Stimulated activated CD8-positive, alpha-beta memory T cell treated with anti-CD3 and anti-CD28 coated beads, Interleukin-4, amount 100 ng/mL, for 4 hours (primary cell): ENCODE measurements at regions not wholly inside any gene's neighbourhood (a gene's known extent, or its start where the extent isn't known, plus 50 kb on each side); places are given as distances from the start of the nearest gene placed in this dataset.
"Not testable (repeated sequence)": the region's sequence is repeated elsewhere in the genome, so short reads cannot be mapped to it uniquely, and the experiment has no call there.

Experiments
- DNase-seq, 2 donors: peaks; one replicate each; pipeline ENCODE4 v3.0.0-alpha.2; 2020; ENCODE audit warnings: low read depth in 2 of 2, low spot score in 1 of 2

DNA sequence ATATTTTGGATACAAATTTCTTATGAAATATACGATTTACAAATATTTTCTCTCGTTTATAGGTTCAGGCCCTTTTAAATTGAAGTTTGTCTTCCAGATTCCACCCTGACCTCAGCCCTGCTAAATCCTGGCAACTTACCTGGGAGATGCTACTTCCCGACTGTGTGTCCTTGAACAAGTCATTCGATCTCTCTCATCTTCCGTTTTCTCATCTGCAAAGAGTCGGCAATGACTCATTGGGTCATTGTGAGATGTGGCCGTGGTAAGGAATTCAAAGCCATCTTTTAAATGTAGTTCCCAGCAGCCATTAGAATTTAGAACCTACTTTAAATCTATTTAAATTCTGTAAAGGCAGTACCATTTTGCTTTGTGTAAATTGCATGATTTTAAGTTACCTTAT lies 72.5 kb downstream of the LHX2 start:
- DNase-seq = no peak

DNA sequence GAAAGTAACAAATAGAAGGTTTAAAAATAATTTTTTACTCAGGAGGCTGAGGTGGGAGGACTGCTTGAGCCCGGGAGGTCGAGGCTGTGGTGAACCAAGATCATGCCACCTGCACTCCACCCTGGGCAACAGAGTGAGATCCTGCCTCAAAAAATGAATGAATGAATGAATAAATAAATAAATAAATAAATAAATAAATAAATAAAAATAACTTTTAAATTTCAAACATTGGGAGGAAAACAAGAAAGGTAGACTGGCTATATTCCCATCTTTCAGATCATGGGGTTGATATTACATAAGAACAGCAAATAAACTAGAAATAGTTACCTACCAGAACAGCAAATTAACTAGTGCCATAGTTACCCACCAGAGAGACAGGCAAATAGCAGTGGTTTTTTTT lies 75.7 kb downstream of the LHX2 start:
- no peak for DNase-seq

DNA sequence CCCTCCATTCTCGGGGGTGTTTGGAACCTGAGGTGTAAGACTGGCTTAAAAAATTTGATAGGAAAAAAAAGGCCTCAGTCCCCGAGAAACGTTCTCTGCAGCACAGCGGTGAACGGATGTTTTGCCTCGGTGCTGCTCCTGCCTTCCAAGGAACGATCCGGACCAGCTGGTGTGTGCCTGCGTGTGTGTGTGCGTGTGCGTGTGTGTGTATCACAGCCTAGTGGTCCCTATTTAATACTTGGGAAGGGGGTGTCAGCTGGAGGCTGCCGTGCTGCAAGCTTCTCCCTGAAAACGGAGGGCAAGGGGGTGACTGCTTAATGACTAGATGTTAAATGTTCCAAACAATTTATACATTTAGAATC lies 76.9 kb downstream of the LHX2 start:
- DNase-seq = no peak

DNA sequence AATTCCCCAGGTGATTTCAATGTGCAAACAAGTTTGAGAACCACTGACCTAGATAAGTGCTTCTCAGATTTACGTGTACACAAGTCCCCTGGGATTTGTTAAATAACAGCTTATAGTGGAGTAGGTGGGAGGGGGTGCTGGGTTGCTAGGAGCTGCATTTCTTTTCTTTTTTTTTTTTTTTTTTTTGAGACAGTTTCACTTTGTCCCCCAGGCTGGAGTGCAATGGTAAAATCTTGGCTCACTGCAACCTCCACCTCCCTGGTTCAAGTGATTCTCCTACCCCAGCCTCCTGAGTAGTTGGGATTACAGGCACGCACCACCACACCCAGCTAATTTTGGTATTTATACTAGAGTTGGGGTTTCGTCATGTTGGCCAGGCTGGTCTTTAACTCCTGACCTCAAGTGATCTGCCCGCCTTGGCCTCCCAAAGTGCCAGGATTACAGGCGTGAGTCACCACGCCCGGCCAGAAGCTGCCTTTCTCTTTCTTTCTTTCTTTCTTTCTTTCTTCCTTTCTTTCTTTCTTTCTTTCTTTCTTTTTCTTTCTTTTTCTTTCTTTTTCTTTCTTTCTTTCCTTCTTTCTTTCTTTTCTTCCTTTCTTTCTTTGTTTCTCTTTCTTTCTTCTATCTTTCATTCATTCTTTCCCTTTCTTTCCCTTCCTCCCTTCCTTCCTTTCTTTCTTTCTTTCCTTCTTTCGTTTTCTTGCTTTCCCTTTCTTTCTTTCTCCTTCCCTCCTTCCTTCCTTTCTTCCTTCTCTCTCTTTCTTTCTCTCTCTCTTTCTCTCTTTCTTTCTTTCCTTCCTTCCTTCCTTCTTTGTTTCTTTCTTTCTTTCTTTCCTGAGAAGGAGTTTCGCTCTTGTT lies 78.3 kb downstream of the LHX2 start:
- not testable (repeated sequence) for DNase-seq

DNA sequence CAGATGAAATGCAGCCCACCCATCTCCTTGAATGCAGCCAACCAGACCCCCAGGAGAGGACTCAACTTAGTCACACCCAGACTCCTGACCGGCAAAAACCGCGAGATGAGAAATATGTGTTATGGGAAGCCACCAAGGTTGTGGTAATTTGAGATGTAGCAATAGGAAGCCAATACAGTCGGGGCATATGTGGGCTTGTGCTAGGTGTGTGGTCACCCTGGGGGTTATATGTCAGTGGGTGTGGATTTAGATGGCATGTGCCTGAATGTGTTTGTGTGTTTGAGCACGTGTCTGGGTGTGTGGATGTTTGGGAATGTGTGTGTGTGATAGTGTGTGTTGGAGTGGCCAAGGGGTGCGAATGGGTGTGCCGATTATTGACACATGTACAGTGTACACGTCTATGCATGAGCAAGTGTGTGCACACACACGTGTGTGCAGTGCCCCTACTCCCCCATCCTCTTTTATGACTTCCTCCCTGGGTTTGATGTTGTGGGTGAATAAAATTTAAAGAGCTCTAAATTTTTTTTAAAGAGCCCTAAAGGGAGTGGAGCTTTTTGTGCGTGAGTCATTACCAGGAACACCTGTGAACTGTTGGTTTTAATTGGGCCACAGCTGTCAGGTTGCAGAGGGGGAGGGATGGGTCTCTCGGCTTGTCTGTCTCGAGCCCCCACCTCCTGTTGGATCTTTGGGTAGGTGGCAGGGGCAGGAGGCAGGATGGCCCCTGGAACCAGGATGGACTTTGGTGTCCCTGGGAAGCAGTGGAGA lies 86.8 kb downstream of the LHX2 start:
- DNase-seq = no peak

DNA sequence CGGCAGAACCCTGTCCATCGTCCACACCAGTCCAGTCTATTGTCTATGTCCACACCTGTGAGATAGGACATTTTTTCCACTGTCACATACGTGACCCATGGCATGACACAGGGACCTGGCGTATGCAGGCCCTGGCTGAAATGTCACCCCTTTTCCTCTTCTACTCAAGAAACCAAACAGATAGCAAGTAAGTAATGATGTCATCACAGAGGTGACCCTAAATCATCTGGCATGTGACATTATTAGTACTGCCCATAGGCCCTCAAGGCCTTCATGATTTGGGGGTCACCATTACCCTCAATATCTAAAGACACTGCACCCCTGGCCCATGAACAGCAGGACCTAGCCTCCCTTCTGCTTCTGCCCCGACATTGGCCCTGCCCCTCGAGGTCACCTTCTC lies 88.3 kb downstream of the LHX2 start:
- no peak for DNase-seq

DNA sequence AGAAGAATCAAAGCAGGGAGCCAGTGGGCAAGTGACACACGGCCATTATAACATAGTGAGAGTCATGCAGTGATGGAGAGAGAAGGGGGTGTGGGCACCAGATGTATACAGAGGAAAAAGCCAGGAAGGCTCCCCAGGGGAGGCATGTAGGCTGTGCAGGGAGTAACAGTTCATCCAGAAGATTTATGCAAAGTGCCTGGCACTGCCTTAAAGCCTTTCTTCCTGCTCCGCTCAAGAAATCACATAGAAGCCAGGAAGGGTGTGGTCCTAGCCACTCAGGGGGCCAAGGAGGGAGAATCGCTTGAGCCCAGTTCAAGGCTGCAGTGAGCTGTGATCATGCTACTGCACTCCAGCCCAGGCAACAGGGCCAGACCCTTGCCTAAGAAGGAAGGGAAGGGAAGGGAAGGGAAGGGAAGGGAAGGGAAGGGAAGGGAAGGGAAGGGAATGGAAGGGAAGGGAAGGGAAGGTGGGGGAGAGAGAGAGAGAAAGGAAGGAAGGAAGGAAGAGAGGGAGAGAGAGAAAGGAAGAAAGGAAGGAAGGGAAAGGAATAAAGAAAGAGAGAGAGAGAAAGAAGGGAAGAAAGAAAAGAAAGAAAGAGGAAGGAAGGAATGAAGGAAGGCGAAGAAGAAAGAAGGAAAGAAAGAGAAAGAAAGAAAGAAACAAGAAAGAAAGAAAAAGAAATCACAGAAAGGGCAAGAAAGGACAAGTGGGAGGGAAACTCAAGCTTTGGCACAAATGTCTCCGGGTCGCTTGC lies 89.8 kb downstream of the LHX2 start:
- no peak for DNase-seq

DNA sequence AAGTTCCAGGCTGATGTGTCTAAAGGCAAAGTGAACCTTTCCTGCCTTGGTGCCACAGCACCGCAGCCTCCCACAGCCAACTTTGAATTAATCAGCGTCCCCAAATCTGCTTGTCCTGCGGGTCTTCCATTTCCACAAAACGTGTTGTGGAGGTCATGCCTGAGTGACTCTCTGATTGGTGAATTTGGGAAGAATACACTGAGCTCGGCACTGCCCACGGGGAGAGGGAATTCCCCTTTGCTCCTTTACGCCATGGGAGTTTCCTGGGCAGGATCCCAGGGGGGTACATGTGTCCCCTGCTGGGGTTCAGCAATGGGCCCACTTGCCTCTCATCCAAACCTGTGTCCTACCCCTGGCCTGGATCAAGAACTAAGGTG lies 90.4 kb downstream of the LHX2 start:
- DNase-seq = no peak

DNA sequence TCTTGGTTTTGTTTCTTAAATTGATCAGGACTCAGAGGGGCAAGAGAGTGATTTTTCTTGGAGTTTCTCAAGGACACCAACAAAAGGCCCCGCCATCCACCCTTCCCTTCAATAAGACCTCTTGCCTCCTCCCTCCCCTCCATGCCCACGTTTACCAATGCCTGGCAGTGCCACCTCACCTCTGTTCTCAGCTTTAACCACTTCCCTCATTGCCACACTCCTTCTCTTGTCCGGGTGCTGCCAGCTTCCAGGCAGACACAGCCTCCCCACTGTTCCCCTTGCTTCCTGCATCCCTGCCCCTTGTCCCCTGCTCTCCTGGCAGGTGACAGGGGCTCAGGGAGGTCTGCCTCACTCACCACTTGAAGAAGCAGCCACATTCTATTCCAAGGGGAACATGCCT lies 90.8 kb downstream of the LHX2 start:
- DNase-seq = no peak

DNA sequence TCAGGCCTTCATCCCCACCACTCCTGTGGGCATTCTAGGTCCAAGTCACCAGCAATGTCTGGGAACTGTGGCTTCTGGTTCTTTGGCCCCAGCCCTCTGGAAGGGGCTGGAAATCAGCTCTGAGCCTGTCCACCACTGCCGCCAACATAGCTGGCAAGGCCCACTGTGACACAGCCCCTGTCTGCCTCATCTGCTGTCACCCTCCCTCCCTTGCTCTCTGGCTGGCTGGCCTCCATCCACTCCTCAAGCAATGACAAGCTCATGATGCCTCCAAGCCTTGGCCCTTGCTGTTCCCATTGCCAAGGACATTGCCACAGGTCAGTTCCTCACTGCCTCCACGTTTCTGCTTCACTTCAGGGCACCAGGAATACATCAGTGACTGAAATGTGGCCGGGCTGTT lies 93.7 kb downstream of the LHX2 start:
- DNase-seq = no peak

DNA sequence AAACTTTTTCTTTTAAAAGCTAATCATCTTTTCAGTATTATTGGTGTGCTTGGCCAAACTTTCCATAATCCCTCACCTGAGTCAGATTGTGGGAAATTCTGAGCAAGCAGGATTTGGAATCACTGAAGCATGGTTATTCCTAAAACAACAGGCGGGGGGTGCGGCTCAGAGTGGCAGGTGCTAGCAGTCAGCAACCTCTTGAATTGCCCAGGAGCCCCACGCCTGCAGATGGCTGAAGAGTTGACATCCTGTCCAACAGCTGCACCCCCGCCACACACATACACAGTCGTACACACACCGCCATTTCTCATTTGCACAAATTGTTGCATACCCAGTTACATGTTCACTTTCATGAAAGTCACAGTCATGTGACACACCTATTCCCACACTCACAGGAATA lies 96.6 kb downstream of the LHX2 start:
- no peak for DNase-seq

DNA sequence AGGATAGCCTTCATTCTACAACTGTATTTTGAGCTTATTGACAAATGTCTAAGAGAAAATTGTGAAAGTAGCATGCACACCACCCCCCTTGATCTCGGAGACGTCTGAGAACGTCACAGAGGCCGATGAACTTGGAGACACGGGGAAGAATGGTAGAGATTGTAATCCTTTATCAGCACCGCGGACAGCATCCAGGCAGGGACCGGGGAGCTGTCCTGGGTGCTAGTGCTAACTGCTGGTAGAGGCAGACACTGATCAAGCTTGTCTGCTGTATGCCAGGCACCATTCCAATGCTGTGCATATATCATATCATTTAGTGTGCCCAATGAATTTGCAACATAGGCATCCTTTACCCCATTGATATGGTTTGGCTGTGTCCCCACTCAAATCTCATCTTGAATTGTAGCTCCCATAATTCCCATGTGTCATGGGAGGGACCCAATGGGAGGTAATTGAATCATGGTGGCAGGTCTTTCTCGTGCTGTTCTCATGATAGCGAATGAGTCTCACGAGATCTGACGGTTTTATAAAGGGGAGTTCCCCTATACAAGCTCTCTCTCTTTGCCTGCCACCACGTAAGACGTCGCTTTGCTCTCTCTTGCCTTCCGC lies 98.8 kb downstream of the LHX2 start:
- no peak for DNase-seq

DNA sequence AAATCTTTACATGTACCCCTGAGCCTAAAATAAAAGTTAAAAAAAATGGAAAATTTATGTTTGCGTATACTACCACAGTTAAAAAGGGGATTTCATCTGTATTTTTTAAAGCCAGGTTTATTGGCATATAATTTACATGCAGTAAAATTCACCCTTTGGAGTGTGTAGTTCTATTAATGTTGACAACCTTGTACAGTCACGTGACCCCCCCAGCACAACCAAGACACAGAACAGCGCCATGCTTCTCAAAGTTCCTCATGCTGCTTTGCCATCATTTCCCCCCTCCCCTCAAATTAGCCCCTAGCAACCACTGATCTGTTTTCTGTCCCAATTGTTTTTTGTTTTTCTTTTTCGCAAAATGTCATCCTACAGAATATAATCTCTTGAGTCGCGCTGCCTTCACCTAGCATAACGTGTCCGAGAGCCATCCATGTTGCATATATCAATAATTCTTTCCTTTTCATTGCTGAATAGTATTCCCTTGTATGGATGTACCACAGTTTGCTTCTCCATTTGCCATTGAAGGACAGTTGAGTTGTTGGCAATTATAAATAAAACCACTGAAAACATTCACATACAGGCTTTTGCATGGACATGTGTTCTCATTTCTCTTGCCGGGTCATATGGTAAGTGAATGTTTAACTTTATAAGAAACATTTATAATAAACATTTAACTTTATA lies 105.3 kb downstream of the LHX2 start:
- DNase-seq = no peak

DNA sequence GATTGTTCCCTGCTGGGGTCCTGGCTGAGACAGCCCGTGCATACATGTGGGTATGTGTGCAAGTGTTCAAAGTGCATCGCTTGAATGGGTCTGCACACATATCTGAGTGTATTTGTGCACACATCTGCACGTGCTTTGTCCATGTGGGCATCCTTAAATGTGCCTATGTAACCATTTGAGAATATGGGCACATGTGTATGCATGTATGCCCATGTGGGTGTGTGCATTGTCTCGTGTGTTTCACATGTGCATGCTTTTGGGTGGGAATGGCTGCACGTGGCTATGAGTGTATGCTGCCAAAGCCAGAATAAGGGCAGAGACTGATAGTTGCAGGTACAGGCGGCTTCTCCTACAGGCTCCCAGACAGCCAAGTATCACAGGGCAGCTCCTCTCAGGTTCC lies 107.3 kb downstream of the LHX2 start:
- DNase-seq = no peak

DNA sequence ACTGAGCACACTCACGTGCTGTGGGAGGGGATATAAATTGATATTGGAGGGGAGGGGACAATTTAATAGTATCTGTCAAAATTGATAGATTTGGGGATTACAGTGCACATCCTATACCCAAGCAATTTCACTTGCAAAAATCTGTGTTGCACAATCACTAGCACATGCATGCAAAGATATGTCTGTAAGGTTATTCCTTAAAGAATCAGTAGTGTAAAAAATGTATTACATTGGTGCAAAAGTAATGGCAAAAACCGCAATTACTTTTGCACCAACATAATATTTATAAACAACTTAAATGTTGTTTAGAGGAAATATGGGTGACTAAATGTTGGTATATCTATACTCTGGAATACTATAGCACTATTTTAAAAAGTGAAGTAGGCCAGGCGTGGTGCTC lies 108.7 kb downstream of the LHX2 start:
- no peak for DNase-seq

DNA sequence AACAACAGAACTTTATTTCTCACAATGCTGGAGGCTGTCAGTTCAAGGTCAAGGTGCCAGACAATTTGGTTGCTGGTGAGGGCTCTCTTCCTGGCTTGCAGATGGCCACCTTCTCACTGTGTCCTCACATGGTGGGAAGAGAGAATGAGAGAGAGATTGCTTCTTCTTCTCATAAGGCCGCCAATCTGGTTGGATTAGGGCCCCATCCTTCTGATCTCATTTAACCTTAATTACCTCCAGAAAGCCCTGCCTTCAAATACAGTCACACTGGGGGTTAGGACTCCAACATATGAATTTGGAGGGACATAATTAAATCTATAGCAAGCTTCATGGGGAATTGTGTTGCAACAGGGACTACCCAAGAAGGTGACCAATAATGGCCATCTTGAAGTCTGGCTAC lies 110.2 kb downstream of the LHX2 start:
- DNase-seq = no peak

DNA sequence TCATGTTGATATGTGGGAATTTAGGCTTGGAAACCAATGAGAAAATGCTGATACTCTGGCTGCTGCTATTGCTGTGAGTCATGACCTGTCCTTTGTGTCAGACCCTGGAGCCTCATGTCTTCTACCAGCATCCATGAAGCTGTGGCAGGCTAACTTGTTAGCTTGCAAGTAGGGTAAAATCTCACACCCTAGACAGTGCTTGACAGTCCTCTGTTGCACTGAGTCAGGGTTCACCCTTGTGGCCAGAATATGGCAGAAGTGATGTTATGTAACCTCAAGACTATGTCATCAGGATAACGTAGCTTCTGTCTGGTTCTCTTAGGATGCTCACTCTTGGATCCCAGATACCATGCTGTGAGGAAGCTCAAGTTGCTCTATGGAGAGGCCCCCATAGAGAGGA lies 110.8 kb downstream of the LHX2 start:
- no peak for DNase-seq

DNA sequence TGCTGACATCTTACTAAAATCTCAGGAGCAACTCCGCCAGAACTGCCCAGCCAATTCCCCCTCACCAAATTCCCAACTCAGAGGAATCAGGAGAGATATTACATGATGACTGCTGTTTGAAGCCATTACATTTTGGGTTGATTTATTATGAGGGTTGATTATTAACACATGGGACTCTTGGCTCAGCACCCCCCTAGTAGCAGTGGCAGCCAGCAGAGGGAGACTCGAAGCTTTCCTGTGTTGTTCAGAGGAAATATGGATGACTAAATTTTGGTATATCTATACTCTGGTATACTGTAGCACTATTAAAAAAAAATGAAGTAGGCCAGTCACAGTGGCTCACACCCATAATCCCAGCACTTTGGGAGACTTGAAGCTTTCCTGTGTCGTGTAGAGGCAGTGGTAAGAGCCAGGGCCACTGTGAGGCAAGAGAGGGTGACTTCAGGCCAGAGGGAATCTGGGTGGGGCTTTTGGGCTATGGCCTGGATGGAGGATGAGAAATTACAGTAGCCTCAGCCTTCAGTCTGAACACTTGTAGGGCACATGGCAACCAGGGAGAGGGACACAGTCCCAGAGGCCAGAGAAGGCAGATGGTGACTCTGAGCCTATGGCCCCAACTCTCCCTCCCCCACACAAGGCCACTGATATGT lies 111.4 kb downstream of the LHX2 start:
- DNase-seq = no peak

DNA sequence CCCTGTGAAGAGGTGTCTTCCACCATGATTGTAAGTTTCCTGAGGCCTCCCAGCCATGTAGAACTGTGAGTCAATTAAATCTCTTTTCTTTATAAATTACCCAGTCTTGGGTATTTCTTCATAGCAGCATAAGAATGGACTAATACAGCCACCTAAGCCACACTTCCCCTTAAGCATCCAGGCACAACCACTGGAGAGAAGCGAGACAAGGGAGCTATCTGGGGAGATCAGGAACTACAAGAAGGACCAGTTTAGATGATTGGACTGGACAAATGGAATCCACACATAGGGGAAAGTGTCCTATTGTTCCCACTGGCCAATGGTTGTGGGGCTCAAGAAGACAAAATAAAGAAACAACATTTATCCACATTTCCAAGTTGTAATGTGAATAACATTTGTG lies 112.1 kb downstream of the LHX2 start:
- DNase-seq = not testable (repeated sequence)
